T-helper 2 cell treated with Interferon-gamma antibody and Interleukin-4, amounts not matched to agents 100 ng/mL and 5 ng/mL, for 36 hours (primary cell): ENCODE measurements at regions not wholly inside any gene's neighbourhood (a gene's known extent, or its start where the extent isn't known, plus 50 kb on each side); places are given as distances from the start of the nearest gene placed in this dataset.
"Not testable (repeated sequence)": the region's sequence is repeated elsewhere in the genome, so short reads cannot be mapped to it uniquely, and the experiment has no call there.

Experiments used
- intact Hi-C: fragments of 100-400 bp; cut with micrococcal nuclease; formaldehyde crosslinking; loops from one replicate; pipeline ENCODE4 v1.15.1; 2023

DNA sequence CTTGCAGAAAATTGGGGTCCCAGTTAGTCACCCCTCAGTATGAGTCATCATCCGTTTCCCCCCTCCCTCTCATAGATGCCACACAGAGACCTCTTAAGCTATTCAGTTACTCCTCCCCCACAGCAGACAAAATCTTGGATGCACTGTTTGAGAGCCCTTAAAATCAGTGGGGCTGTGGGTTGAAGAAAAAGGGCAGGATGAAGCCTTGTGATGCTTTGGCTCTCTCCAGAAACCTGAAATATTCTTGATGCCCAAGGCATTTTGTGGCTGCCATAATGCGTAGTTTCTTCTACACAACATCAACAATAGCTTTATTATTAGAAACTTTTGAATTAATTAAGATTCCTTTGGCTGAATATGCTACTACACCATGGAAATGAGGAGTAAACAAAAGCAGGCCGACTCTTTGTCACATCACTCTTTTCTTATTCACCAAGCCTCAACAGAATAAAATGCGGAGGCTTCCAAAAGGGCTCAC, 133.8 kb downstream of the MRPS30 start:
- intact Hi-C loops: no loop called here

DNA sequence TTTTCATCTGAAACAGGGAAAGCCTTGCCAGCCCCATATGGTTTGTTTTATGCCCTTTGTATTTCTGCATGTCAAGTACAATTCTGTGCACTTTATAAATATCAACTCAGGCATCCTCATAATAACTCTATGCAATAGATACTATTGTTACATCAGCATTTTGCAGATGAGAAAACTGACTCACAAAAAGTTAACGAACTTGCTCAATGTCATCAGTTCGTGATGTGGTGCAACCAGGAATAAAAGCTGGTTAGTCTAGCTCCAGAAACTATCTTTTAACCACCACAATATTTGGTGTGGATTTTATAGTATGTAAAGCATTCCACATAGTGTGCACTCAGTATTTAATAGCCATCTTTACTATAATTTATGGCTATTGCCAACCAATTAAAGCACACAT, 134.9 kb downstream of the MRPS30 start:
- intact Hi-C loops: no loop called here

DNA sequence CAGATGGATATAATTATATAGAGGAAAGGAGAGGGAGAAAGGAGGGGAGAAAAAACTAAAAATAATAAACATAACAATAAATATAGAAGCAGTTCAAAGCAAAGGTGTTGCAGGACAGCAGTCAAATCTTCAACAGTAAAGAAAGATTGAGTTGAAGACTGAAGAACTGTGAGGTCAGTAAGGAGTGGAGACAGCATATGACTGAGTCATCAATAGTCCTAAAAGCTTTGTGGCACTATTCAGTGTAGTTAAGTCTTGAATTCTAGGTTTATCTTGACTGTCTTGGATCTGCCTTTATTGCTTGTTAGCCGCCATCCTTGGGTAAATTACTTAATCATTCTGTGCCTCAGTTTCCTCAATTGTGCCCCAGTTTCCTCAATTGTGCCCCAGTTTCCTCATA, 137.0 kb downstream of the MRPS30 start:
- intact Hi-C loops: no loop called here

DNA sequence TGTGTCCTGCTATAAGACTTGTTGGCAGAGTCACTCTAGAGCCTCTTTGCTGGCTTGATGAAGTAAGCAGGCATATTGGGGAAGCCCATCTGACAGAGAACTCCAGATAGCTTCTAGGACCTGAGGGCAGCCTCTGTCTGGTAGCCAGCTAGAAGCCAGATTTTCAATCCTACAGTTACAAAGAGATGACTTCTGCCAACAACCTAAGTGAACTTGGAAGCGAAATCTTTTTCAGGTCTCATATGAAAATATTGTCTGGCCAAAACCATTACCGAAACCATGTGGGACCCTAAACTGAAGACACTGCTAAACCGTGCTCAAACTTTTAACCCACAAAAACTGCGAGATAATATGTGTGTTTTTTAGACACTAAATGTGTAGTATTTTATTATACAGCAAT, 140.9 kb downstream of the MRPS30 start:
- intact Hi-C loops: no loop called here

DNA sequence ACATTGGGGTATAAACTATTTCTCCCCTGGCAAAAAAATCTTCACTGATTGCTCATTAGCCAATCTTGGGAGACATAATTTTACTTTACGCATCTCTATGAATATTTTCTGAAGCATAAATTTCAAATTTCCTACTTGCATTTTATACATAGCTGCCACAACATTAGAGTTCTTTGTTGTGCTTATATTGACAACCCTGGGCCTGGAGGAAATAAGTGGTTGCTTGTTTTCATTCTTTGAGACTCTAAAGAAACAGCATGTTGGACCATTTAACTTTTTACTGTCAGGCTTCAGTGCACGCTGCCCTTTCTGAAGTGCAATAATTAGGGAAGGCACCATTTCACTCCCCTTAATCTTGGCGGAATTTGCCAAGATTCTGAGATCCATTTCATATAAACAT, 142.6 kb downstream of the MRPS30 start:
- intact Hi-C loops: no loop called here

DNA sequence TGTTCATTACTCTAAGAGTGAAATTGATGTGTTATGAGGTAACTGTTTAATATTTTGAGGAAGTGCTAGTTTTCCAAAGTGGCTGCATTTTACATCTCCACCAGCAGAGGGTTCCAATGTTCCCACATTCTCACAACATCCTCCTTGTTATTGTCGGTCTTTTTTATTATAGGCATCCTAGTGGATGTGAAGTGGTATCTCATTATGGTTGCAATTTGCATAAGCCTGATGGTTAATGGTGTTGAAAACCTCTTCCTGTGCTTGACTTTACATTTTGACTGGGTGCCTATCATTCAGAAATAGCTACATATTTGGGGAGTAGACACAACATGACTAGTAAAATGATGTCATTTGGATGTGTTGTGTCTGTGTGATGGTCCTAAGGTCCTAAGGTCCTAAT, 143.6 kb downstream of the MRPS30 start:
- intact Hi-C loops: no loop called here

DNA sequence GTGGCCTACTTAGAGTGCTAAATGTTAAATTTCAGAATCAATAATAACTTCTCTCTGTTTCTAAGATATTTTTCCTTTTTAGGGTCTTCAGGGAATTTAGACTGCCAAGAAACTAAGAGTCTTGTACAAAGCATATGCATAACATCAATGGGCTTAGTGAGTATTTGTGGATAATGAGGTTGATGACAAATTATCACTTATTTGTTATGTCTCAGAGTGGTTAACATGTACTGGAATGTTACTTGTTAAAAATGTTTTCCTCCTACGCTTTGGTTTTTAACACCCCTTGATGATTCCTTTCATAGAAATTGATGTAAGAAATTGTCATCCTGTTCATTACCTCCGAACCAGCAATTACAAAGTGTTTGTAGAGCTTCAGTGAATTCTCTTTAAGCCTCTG, 144.3 kb downstream of the MRPS30 start:
- intact Hi-C loops: no loop called here

DNA sequence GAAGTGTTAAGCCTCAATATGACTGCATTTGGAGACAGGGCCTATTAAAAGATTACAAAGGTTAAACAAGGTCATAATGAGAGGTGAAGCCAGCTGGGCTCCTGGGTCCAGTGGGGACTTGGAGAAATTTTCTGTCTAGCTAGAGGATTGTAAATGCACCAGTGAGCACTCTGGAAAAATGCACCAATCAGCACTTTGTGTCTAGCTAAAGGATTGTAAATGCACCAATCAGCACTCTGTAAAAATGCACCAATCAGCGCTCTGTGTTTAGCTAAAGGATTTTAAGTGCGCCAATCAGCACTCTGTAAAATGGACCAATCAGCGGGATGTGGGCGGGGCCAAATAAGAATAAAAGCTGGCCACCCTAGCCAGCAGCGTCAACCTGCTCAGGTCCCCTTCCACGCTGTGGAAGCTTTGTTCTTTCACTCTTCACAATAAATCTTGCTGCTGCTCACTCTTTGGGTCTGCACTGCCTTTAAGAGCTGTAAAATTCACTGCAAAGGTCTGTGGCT, 150.3 kb downstream of the MRPS30 start:
- intact Hi-C loops: not testable (repeated sequence)

DNA sequence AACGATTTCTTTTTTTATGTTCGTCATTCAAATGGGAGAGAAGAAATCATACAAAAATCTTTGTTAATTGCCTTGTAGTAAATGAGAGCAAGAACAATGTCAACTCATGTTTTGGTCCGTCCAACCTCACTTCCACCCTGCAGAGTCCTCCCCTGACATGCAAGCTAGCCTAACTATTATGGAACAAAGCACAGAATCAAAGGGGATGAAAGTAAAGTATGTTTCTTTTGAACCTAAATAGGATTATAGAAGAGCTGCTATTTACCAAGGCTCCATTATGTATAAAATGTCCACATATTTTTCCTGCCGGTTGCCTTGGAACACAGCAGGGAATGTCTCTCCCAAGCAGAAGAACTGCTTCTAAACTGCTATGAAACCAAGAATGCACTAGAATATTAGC, 161.1 kb downstream of the MRPS30 start:
- intact Hi-C loops: no loop called here

DNA sequence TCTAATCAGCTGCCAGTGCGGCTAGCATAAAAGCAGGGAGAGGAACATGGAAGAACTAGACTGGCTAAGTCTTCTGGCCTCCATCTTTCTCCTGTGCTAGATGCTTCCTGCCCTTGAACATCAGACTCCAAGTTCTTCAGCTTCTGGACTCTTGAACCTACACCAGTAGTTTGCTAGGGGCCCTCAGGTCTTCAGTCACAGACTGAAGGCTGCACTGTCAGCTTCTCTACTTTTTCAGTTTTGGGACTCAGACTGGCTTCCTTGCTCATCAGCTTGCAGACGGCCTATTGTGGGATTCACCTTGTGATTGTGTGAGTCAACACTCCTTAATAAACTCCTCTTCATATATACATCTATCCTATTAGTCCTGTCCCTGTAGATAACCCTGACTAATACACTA, 162.2 kb downstream of the MRPS30 start:
- intact Hi-C loops: not testable (repeated sequence)

DNA sequence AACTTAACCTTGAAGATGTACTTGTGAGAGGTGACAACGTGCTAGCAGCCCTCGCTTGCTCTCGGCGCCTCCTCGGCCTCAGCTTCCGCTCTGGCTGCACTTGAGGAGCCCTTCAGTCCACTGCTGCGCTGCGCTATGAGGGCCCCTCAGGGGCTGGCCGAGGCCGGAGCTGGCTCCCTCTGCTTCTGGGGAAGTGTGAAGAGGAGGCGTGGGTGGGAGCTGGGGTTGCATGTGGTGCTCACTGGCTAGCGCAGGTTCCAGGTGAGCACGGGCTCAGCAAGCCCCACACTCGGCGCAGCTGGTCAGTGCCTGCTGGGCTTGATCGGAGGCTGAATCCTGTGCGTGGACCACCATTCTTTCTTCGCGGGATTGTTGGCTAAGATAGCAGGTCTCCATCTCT, 166.1 kb downstream of the MRPS30 start:
- intact Hi-C loops: no loop called here

DNA sequence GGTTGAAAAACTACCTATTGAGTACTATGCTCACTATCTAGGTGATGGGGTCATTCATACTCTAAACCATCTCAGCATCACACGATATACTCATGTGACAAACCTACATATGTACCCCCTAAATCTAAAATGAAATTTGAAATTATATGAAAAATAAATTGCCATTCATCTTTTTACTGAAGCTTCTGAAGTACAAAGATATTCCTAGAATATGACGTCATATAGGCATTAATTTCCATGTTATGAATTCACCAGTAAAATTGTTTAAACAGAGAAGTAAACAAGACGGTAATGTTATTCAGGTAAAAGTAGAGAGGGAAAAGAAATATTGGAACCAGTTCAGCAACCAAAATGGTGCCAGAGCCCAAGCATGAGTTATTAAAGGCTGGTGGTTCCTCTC, 173.0 kb downstream of the MRPS30 start:
- intact Hi-C loops: no loop called here

DNA sequence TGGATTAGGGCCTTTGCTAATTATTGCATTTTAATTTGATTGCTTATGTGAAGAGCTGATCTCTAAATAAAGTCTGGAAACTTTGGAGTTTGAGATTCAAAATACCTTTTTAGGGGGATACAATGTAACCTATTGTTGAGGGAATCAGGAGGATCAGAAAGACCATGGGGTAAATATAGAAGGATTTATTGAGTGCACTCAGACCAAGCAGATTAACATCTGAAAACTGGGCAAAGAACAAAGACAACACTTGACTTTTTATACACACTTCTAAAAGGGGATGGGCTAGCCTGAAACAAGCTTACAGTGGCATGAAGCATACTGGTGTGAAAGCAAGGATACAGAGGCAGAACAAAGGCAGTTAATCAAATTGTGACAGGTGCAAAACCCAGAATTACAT, 174.3 kb downstream of the MRPS30 start:
- intact Hi-C loops: no loop called here

DNA sequence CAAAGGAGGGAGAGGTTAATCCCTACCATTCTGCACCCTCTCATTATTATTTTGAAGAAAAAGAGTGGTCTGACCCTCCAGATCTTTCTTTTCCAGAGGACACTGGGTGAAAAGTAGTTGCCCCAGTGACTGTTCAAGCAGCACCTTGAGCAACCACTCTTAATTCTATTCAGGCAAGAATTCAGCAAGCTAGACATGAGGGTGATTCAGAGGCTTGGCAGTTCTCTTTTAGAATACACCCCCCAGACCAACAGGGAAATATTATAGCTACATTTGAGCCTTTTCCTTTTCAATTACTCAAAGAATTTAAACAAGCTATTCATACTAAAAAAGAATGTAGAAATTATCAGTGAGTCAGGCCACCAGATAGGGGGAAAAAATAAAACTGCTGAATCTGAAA, 178.3 kb downstream of the MRPS30 start:
- intact Hi-C loops: no loop called here

DNA sequence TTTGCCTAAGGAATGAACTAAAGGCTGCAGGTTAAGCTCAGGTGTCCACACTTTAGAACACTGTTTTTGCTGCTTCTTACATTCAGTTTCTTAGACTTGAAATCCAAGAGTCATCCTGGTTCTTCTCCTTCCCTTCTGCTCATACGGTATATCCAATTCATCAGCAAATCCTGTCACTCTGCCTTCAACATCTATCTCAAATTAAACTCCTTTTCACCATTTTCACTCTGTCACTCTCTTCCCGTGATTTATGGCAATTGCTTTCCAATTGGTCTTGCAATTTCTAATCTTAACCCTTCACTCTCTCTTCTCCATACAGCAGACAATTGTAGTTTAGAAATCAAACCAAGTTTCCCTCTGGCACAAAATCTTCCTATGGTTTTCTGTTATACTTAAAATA, 182.9 kb downstream of the MRPS30 start:
- intact Hi-C loops: no loop called here

DNA sequence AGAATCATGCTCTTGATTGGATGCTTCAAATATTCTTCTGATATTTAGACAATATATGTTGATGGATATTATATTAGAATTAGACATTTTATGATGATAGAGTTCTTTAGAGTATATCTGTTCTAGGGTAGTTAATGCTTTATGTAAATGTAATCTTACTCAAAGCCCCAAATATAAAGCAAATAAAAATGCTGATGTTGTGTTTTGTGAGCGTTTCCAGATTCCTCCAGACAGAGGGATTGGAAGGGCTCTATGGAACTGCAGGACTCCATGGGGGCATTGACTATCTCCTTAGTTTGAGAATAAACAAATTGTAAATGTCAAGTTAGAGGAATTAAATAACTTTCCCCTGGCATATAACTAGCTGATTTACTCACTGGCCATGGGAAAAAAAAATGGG, 184.5 kb downstream of the MRPS30 start:
- intact Hi-C loops: no loop called here

DNA sequence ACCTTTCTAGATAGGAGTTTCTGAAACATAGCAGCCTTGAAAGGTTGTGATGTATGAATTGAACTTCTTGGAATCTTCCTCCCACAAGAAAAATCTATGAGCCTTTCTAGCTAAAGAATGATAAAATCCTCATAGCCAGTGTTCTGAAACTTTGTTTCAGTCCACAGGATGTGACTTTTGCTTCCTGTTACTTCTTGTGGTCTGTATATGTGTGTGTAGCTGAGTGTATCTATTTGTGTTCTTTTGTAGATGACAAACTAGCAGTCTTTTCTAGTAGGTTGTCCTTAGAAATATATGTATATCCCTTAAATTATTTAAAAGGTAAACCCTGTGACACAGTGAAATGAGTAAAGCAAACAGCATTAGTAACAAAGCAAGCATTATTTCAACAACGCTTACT, 188.8 kb downstream of the MRPS30 start:
- intact Hi-C loops: no loop called here

DNA sequence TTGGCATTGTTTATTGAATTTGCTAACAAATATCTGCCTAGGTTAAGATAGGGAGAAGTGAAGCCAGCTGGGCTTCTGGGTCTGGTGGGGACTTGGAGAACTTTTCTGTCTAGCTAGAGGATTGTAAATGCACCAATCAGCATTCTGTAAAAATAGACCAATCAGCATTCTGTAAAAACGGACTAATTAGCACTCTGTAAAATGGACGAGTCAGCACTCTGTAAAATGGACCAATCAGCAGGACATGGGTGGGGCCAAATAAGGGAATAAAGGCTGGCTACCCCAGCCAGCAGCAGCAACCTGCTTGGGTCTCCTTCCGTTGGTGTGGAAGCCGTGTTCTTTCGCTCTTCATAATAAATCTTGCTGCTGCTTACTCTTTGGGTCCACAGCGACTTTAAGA, 198.4 kb downstream of the MRPS30 start:
- intact Hi-C loops: not testable (repeated sequence)

DNA sequence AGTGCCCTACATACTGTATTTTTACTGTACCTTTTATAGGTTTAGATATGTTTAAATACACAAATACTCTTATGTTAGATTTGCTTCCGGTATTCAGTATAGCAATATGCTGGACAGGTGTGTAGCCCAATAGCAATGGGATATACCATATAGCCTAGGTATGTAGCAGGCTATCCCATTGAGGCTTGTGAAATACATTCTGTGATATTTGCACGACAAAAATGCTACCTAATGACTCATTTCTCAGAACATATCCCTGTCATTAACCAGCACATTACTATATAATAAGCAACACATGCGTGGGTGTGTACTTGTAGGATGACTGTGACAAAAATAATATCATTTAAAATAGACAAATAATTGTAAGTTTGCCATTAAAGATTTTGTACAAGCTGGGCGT, 208.8 kb downstream of the MRPS30 start:
- intact Hi-C loops: no loop called here

DNA sequence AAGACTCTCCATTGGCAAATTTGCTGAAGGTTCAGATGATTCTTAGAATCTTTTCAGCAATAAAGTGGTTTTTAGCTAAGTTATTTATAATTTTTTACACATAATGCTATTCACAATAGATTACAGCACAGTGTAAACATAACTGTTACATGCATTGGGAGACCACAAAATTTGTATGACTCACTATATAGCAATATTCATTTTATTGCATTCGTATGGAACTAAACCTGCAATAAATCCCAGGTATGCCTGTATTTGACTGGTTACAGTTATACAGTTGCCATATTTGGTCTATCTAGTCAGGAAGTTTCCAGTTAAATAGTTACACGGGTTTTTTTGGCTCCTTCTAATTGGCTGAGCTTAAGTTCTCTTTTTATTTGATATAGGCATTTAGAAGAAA, 220.8 kb downstream of the MRPS30 start:
- intact Hi-C loops: no loop called here

DNA sequence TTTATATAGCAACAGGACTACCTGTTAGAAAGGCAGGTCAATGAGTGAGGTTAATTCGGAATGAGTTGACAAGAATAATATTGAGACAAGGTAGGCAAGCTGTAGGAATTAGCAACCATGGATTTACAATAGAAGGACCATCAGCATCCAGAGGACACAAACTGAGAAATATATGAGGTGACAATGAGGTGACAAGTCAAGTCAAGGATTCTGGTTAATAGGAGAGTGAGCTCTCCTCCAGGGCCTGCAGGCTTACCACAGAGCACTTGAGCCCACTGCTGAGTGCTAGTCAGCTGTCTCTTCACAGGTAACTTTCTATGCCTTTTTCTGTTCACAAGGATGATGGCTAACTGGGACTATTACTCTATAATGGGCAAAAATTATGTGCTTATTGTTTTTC, 227.2 kb downstream of the MRPS30 start:
- intact Hi-C loops: no loop called here

DNA sequence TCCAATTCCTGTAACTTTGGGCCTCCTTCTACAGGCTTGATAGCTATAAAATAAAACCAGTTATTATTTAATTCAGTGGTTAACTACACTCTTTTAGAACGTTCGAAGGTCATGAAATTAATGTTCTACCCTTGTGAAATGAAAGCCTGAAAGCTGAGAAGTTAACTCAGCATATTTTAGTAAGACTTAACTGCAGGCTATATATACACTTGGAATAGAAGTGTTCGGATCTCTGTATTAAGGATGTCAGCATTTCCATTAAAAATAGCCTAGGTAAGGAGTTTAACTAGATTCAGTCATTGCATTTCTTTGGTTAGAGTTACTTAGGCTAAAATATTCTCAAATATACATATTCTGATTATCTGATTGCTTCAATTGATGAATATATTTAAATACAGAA, 229.2 kb downstream of the MRPS30 start:
- intact Hi-C loops: no loop called here

DNA sequence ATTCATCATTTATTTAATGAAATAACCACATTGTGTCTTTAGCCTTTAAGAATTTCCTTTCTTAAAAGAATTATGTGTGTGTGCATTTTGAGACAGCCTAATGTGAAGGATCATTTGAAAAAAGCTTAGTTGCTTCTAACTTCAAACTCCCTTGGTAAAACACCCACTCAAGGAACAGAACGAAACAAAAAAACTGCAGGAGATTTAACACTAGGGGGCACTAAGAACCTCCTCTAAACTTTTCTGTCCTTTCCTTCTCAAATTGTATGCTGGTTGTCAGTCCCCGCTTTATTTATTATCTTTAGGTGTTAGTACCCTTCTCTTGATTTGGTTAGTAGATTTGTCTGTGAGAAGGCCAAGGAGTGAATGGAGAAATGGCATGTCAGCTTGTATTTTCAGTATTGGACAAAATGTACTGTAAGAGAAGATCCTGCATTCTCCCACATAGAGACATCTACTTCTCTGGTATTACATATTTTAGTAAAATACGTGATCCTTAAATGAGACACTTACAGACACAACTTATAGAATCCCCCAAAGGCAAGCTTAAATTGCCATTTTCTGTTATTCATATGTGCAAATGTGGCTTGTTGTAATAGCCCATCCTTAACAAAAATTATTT, 229.7 kb downstream of the MRPS30 start:
- intact Hi-C loops: no loop called here

DNA sequence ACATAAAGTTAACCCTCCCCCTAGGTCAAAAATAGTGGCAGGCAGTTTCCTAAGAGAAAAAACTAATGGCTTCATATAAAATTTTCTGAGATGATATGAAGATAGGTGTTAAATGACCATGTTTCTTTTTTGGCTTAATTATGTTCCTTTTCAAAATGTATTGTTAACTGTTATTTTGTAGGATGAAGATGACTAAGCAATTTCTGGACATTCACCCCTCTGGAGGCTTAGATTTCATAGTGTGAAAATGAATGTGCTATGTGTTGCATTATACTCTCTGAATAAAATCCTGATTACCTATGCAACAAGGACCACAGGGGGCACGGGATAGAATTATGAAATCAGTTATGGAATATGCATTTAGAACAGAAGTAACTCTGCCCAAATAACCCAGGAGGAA, 233.5 kb downstream of the MRPS30 start:
- intact Hi-C loops: no loop called here
